ENCODE measurements at regions not wholly inside any gene's neighbourhood (a gene's known extent, or its start where the extent isn't known, plus 50 kb on each side); places are given as distances from the start of the nearest gene placed in this dataset.

DNA sequence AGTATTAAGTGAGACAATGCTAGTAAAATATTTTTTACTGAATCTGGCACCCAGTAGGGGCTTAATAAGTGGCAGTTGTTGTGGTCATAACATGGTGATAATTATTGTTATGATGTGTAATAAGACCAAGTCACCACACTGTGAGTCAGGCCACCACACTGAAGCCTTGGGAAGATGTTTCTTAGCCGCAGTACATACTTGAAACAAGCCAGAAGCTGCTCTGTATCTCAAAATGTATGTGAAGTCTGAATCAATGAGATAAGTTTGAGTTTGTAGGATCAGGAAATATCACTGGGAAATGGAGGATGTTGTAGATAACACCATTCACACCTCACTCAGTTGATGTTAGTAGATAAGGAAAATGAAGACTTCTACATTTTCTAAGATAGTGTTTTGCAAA, 51.3 kb upstream of the PTPN3 start:
- TF ChIP-seq, protein P1, sequence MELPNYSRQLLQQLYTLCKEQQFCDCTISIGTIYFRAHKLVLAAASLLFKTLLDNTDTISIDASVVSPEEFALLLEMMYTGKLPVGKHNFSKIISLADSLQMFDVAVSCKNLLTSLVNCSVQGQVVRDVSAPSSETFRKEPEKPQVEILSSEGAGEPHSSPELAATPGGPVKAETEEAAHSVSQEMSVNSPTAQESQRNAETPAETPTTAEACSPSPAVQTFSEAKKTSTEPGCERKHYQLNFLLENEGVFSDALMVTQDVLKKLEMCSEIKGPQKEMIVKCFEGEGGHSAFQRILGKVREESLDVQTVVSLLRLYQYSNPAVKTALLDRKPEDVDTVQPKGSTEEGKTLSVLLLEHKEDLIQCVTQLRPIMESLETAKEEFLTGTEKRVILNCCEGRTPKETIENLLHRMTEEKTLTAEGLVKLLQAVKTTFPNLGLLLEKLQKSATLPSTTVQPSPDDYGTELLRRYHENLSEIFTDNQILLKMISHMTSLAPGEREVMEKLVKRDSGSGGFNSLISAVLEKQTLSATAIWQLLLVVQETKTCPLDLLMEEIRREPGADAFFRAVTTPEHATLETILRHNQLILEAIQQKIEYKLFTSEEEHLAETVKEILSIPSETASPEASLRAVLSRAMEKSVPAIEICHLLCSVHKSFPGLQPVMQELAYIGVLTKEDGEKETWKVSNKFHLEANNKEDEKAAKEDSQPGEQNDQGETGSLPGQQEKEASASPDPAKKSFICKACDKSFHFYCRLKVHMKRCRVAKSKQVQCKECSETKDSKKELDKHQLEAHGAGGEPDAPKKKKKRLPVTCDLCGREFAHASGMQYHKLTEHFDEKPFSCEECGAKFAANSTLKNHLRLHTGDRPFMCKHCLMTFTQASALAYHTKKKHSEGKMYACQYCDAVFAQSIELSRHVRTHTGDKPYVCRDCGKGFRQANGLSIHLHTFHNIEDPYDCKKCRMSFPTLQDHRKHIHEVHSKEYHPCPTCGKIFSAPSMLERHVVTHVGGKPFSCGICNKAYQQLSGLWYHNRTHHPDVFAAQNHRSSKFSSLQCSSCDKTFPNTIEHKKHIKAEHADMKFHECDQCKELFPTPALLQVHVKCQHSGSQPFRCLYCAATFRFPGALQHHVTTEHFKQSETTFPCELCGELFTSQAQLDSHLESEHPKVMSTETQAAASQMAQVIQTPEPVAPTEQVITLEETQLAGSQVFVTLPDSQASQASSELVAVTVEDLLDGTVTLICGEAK (IDR thresholded peaks at IDR 0.05; ENCODE audit: borderline replicate concordance): no peak
- TF ChIP-seq, protein P2, sequence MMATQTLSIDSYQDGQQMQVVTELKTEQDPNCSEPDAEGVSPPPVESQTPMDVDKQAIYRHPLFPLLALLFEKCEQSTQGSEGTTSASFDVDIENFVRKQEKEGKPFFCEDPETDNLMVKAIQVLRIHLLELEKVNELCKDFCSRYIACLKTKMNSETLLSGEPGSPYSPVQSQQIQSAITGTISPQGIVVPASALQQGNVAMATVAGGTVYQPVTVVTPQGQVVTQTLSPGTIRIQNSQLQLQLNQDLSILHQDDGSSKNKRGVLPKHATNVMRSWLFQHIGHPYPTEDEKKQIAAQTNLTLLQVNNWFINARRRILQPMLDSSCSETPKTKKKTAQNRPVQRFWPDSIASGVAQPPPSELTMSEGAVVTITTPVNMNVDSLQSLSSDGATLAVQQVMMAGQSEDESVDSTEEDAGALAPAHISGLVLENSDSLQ (IDR thresholded peaks at IDR 0.05): no peak
- TF ChIP-seq, protein P3, sequence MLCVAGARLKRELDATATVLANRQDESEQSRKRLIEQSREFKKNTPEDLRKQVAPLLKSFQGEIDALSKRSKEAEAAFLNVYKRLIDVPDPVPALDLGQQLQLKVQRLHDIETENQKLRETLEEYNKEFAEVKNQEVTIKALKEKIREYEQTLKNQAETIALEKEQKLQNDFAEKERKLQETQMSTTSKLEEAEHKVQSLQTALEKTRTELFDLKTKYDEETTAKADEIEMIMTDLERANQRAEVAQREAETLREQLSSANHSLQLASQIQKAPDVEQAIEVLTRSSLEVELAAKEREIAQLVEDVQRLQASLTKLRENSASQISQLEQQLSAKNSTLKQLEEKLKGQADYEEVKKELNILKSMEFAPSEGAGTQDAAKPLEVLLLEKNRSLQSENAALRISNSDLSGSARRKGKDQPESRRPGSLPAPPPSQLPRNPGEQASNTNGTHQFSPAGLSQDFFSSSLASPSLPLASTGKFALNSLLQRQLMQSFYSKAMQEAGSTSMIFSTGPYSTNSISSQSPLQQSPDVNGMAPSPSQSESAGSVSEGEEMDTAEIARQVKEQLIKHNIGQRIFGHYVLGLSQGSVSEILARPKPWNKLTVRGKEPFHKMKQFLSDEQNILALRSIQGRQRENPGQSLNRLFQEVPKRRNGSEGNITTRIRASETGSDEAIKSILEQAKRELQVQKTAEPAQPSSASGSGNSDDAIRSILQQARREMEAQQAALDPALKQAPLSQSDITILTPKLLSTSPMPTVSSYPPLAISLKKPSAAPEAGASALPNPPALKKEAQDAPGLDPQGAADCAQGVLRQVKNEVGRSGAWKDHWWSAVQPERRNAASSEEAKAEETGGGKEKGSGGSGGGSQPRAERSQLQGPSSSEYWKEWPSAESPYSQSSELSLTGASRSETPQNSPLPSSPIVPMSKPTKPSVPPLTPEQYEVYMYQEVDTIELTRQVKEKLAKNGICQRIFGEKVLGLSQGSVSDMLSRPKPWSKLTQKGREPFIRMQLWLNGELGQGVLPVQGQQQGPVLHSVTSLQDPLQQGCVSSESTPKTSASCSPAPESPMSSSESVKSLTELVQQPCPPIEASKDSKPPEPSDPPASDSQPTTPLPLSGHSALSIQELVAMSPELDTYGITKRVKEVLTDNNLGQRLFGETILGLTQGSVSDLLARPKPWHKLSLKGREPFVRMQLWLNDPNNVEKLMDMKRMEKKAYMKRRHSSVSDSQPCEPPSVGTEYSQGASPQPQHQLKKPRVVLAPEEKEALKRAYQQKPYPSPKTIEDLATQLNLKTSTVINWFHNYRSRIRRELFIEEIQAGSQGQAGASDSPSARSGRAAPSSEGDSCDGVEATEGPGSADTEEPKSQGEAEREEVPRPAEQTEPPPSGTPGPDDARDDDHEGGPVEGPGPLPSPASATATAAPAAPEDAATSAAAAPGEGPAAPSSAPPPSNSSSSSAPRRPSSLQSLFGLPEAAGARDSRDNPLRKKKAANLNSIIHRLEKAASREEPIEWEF (IDR thresholded peaks at IDR 0.05; ENCODE audit: insufficient replicate concordance, low read depth, low read length): no peak
- TF ChIP-seq CTCF (IDR thresholded peaks at IDR 0.05 in 2 of 3, conservative IDR thresholded peaks at IDR 0.05 in 1 of 3; ENCODE audit: control insufficient read depth in 2 of 3, extremely low read depth in 1 of 3, insufficient read depth in 1 of 3, low read depth in 3 of 3, low read length in 3 of 3) (no peak), PML (IDR thresholded peaks at IDR 0.05; ENCODE audit: low read length) (no peak), EED (IDR thresholded peaks at IDR 0.05; ENCODE audit: low read depth) (no peak), YY1 (IDR thresholded peaks at IDR 0.05; ENCODE audit: low read depth, low read length) (no peak)
